HTR-8/SVneo (cell line): ENCODE measurements at regions not wholly inside any gene's neighbourhood (a gene's known extent, or its start where the extent isn't known, plus 50 kb on each side); places are given as distances from the start of the nearest gene placed in this dataset.

Experiments
- DNase-seq: peaks from one replicate; pipeline ENCODE4 v3.0.0; 2011; ENCODE audit warnings: low spot score, mixed read lengths; ENCODE audit not compliant: insufficient read length
- FAIRE-seq: peaks from 2 replicates; lab custom pipeline; 2011; peaks lifted over from hg19 to GRCh38; lab: Jason Lieb, UNC

GRCh38 chr12:131609762-131610161 is 101.1 kb upstream of the SFSWAP start:
- FAIRE-seq (no peak), DNase-seq (no peak)

GRCh38 chr12:131610181-131610580 is 100.7 kb upstream of the SFSWAP start:
- no peak for FAIRE-seq

GRCh38 chr12:131610891-131611290 is 100.0 kb upstream of the SFSWAP start:
- FAIRE-seq (no peak), DNase-seq (no peak)

More at GRCh38 chr12:131610181-131610580, 100.7 kb upstream of the SFSWAP start:
- DNase-seq = no peak

DNA sequence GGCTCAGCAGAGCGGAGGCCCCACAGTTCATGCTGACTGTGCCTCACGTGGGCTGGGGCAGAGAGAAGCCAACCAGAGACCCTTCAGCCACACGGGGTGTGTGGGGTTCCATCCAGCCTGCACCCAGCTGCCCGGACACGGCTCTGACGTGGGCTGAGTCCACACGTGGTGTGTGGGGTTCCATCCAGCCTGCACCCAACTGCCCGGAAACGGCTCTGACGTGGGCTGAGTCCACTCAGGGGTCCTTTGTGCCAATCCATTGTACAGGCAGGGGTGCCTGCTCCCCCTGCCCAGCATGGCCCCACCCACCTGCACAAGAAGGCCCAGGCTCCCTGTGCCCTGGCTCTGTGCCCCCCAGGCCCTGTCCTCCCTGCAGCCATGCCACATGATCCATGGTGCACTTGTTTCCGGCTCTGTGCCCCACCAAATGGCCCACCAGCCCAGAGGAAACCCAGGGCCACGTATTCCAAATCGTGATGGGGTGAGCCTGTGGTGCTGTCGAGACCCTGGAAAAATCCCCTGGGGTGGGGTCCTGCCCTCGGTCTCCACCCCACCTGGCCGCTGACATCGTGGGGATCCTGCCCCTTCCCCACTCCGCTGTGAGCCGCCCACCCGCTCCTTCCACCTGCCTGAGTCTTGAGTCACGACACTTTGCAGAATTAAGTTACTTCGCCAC is 99.3 kb upstream of the SFSWAP start:
- DNase-seq = no peak

GRCh38 chr12:131612092-131612755 is 98.7 kb upstream of the SFSWAP start:
- DNase-seq (no peak), FAIRE-seq (no peak)

More for the DNA sequence above, 99.3 kb upstream of the SFSWAP start:
- no peak for FAIRE-seq

- no peak for DNase-seq
- FAIRE-seq = no peak
Measured at GRCh38 chr12:131613186-131613585, 97.7 kb upstream of the SFSWAP start.

DNA sequence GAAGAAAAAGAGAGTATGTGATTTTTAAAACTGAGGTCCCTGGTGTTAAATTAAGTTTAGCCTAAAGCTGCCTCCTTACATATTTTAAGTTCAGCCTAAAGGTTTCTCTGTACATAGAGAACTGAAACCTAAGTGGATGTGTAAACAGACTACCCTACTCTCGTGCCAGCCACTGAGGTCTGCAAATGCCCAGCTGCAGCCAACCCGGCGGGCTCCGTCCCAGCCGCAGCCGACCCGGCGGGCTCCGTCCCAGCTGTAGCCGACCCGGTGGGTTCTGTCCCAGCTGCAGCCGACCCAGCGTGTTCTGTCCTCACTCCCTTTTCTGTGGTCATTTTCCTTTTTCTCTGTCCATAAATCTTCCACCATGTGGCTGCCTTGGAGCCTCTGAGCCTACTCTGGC is 97.2 kb upstream of the SFSWAP start:
- DNase-seq = no peak

DNA sequence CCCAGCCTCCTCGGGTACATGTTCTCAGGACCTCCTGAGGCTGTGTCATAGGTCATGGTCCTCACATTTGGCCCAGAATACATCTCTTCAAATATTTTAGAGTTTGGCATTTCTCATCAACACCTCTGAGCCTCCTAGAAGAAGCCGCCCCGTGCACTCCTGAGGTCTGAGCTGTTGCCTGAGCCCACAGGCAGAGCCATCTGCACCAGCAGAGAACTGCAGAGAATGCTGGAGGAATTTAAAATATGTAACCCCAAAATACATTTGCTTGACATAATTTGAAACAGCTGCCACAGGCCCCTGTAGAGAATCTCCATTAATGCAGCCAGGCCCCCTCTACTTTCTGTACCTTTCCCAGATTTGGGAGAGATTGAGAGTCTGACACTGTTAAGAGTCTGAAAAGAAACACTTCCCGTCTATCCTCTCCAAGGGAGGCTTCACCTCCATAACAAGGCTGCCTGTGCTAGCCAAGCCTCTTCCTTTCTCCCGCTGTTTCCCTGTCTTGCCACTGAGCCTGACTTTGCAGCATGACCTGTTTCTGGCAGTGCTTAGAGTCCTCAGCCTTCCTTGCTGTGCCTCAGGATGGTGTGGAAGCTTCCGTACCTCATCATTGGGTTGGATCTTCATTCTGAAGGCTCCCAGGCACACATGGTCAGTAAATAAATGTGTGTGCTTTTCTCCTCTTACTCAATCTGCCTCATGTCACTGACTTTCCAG is 95.4 kb upstream of the SFSWAP start:
- no peak for FAIRE-seq
- DNase-seq = no peak

More for the DNA sequence above, 97.2 kb upstream of the SFSWAP start:
- no peak for FAIRE-seq

- no peak for DNase-seq
- no peak for FAIRE-seq
Measured at GRCh38 chr12:131616043-131616700, 94.7 kb upstream of the SFSWAP start.

DNA sequence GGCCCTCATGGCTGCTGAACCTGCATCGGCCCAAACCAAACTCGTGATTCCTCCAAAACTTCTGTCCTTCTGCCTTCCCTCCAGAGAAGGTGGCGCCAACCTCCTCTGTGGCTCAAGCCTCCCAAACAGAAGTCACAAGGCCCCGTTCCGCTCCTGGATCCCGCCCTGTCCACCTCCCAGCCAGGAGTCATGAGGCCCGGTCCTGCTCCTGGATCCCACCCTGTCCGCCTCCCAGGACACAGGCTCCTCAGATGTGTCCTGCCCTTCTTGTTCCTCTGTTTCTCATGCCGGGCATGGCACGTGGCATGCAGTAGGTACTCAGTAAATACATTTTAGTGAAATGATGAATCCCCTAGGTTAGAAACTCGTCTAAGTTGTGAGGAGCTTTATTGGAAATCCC is 94.2 kb upstream of the SFSWAP start:
- DNase-seq (no peak), FAIRE-seq (no peak)

GRCh38 chr12:131617179-131617578 is 93.7 kb upstream of the SFSWAP start:
- DNase-seq = no peak
- FAIRE-seq = no peak

GRCh38 chr12:131617596-131618302 is 93.1 kb upstream of the SFSWAP start:
- FAIRE-seq (no peak), DNase-seq (no peak)

DNA sequence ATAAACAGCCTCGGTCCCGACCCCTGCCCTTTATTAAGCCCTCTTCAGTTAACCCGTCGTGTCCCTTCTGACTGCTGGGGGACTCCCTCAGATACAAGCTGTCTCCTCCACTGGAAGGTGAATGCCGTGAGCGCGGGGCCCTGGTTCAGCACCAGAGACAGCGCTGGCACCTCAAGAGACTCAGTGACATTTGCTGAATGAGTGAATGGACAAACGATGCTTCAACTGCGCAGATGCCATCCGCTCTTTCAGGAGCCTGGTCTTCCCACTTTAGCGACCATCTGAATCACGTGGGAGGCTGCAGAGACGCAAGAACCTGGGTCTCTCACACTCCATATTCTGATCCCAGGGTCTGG is 92.6 kb upstream of the SFSWAP start:
- FAIRE-seq (no peak), DNase-seq (no peak)

- DNase-seq (no peak), FAIRE-seq (no peak)
Measured at GRCh38 chr12:131618701-131619100, 92.2 kb upstream of the SFSWAP start.

GRCh38 chr12:131619106-131619642 is 91.7 kb upstream of the SFSWAP start:
- DNase-seq (no peak), FAIRE-seq (peak; percentile 36)

DNA sequence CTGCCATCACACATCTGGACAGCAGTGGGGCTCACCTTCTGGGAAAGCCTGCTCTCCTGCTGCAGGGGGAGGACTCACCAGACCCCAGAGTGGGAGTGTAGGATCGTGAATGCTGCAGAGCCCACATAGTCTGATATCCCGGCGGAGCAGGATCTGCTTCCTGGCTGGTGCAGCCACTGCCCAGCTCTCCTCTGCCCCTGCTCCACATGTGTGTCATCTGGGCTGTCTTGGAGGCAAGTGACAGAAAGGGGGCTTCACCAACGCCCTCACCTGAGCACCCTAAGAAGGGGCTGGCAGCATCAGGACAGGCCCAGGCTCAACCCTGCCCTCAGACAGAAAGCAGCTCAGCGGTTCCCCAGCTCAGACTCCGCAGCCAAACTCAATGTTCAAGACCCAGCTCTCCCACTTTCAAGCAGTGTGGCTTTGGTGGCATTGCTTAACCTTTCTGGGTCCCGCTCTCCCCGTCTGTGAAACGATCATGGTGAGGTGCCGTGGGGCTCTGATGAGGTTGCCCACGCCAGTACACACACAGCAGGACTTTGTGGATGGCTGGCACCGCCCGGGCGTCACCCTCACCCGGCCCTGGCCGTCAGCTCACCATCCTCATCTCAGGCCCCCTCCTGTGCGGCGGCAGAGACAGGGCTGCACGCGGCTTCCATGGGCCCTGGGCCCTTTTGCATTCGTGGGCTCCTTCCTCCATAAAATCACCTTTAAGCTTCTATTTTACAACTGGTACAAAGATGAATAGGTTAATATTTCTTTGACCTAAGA is 91.0 kb upstream of the SFSWAP start:
- no peak for FAIRE-seq
- DNase-seq = no peak

- no peak for DNase-seq
- no peak for FAIRE-seq
Measured at GRCh38 chr12:131620520-131620919, 90.4 kb upstream of the SFSWAP start.

- FAIRE-seq (no peak), DNase-seq (no peak)
Measured at GRCh38 chr12:131620946-131621681, 89.8 kb upstream of the SFSWAP start.
